Endothelial cell of umbilical vein (primary cell): ENCODE measurements at regions not wholly inside any gene's neighbourhood (a gene's known extent, or its start where the extent isn't known, plus 50 kb on each side); places are given as distances from the start of the nearest gene placed in this dataset.
A peak's percentile ranks its signal among the peaks of the same experiment; 100 is the strongest.

Source experiments
- CTCF ChIP-seq, 2 donors: IDR thresholded peaks; 1 replicate in 1 of 2; 2 replicates in 1 of 2; pipeline ENCODE4 v1.5.1; 2011; ENCODE audit warnings: low read length in 2 of 2, mild to moderate bottlenecking in 2 of 2, moderate library complexity in 2 of 2, control low read depth in 1 of 2, inconsistent platforms in 1 of 2, low read depth in 1 of 2; ENCODE audit not compliant: insufficient read depth in 1 of 2; ENCODE audit errors: extremely low read depth in 1 of 2
- EZH2 ChIP-seq: IDR thresholded peaks from 2 replicates; pipeline ENCODE4 v1.6.1; 2012; ENCODE audit warnings: borderline replicate concordance, low read depth, mild to moderate bottlenecking, moderate library complexity, low read length, inconsistent platforms; ENCODE audit not compliant: severe bottlenecking
- FOS ChIP-seq: IDR thresholded peaks from 2 replicates; pipeline ENCODE4 v1.6.1; 2011; ENCODE audit warnings: mild to moderate bottlenecking, low read length, moderate library complexity, borderline replicate concordance; ENCODE audit not compliant: insufficient read depth
- GATA2 ChIP-seq: IDR thresholded peaks from 2 replicates; pipeline ENCODE4 v1.7.0; 2011; ENCODE audit warnings: low read depth, mild to moderate bottlenecking, moderate library complexity, mixed read lengths, low read length; ENCODE audit not compliant: insufficient read length, insufficient read depth
- JUN ChIP-seq: IDR thresholded peaks from 2 replicates; pipeline ENCODE4 v1.6.1; 2011; ENCODE audit warnings: borderline replicate concordance, low read depth; ENCODE audit not compliant: insufficient read length, insufficient read depth
- MAX ChIP-seq: IDR thresholded peaks from 2 replicates; pipeline ENCODE4 v1.6.1; 2011; ENCODE audit not compliant: insufficient read depth, insufficient read length
- POLR2A ChIP-seq: IDR thresholded peaks from 2 replicates; pipeline ENCODE4 v1.6.1; 2012; ENCODE audit warnings: low read depth, mild to moderate bottlenecking, control low read depth, low read length
- POLR2AphosphoS5 ChIP-seq: IDR thresholded peaks from 2 replicates; pipeline ENCODE4 v1.6.1; 2012; ENCODE audit warnings: low read depth, mild to moderate bottlenecking, control low read depth, low read length, moderate library complexity; ENCODE audit not compliant: insufficient read depth

GRCh38 chr11:119479685-119480275, 56.8 kb upstream of the THY1 start:
- TF ChIP-seq CTCF (IDR thresholded peaks at IDR 0.05; ENCODE audit: extremely low read depth in 1 of 2, insufficient read depth in 1 of 2, low read depth in 1 of 2, low read length in 2 of 2) = peak; percentile 50 to 59
- TF ChIP-seq GATA2 = no peak
- no peak for TF ChIP-seq MAX
- no peak for TF ChIP-seq POLR2AphosphoS5
- no peak for TF ChIP-seq POLR2A
- no peak for TF ChIP-seq JUN
- TF ChIP-seq EZH2 = no peak
- TF ChIP-seq FOS = no peak
